ENCODE measurements at regions not wholly inside any gene's neighbourhood (a gene's known extent, or its start where the extent isn't known, plus 50 kb on each side); places are given as distances from the start of the nearest gene placed in this dataset.
A peak's percentile ranks its signal among the peaks of the same experiment; 100 is the strongest.

DNA sequence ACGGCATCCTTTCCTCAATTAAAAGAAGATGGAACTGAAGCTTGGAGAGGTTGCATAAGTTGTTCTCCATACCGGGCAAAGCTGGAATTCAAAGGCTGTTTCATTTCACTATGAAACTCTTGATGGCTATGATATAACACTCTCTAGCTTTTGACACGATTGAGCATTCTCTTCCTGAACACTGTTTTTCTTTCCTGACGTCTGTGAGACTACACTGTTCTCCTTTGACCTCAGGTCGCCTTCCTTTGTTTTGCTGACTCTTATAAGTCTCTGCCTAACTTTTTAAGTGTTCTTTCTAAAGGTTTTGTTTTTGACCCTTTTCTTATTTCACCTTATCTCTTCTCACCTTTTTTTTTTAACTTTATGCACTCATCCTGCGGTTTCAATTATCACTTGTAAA lies 261.8 kb upstream of the LINC00305 start:
- H3K27ac Mint-ChIP-seq: no peak overlapping the region
- Histone ChIP-seq H3K27ac (ENCODE audit: low read length) (no peak overlapping the region), H3K36me3 (ENCODE audit: control insufficient read depth, insufficient read depth, low read length) (no peaks in the 10 kb centered on the region), H3K4me3 (ENCODE audit: low read length) (no peak overlapping the region), H3K4me1 (ENCODE audit: control insufficient read depth, insufficient read depth, low read length) (no peaks in the 10 kb centered on the region), H3K27me3 (ENCODE audit: control insufficient read depth, insufficient read depth, low read length) (no peaks in the 10 kb centered on the region), H3K9me3 (ENCODE audit: control insufficient read depth, insufficient read depth, low read length) (no peaks in the 10 kb centered on the region)
- intact Hi-C loops (cut with micrococcal nuclease): no loop called here
- 67% methylated on average over 6 of the region's 6 CpGs for WGBS (ENCODE audit: insufficient coverage)
- no peak for ATAC-seq
- peaks cover 5 to 7% of the 10 kb centered on the region in 2 donors for H3K9me3 Mint-ChIP-seq
- no peak for DNase-seq
- H3K4me3 Mint-ChIP-seq: no peak overlapping the region
- no peaks in the 10 kb centered on the region for H3K36me3 Mint-ChIP-seq
- H3K4me1 Mint-ChIP-seq: no peaks in the 10 kb centered on the region
- TF ChIP-seq, protein P1, sequence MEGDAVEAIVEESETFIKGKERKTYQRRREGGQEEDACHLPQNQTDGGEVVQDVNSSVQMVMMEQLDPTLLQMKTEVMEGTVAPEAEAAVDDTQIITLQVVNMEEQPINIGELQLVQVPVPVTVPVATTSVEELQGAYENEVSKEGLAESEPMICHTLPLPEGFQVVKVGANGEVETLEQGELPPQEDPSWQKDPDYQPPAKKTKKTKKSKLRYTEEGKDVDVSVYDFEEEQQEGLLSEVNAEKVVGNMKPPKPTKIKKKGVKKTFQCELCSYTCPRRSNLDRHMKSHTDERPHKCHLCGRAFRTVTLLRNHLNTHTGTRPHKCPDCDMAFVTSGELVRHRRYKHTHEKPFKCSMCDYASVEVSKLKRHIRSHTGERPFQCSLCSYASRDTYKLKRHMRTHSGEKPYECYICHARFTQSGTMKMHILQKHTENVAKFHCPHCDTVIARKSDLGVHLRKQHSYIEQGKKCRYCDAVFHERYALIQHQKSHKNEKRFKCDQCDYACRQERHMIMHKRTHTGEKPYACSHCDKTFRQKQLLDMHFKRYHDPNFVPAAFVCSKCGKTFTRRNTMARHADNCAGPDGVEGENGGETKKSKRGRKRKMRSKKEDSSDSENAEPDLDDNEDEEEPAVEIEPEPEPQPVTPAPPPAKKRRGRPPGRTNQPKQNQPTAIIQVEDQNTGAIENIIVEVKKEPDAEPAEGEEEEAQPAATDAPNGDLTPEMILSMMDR (IDR thresholded peaks at IDR 0.05): no peak
- no peaks in the 10 kb centered on the region for H3K27me3 Mint-ChIP-seq (ENCODE audit: low read depth in 2 of 2)

DNA sequence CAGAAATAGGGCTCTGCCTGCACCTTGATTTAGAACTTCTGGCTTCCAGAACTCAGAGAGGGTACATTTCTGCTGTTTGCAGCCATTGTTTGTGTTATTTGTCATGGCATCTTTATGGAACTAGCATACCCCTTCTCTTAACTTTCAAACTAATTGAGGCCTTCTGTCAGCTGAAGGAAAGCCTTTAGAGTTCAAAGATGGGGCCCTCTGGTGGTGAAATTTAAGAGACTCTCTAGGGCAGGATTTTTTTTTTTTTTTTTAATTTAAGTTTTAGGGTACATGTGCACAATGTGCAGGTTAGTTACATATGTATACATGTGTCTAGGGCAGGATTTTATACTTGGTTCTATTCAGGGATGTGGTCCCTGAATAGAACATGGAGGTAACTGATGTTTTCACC lies 260.6 kb upstream of the LINC00305 start:
- Histone ChIP-seq H3K36me3 (ENCODE audit: control insufficient read depth, insufficient read depth, low read length) (no peaks in the 10 kb centered on the region), H3K9me3 (ENCODE audit: control insufficient read depth, insufficient read depth, low read length) (no peaks in the 10 kb centered on the region), H3K4me3 (ENCODE audit: low read length) (no peak overlapping the region), H3K27ac (ENCODE audit: low read length) (no peak overlapping the region), H3K4me1 (ENCODE audit: control insufficient read depth, insufficient read depth, low read length) (no peaks in the 10 kb centered on the region), H3K27me3 (ENCODE audit: control insufficient read depth, insufficient read depth, low read length) (no peaks in the 10 kb centered on the region)
- no peak for ATAC-seq
- Mint-ChIP-seq H3K9me3 (peaks cover 6 to 7% of the 10 kb centered on the region in 2 donors), H3K4me1 (no peaks in the 10 kb centered on the region), H3K27me3 (ENCODE audit: low read depth in 2 of 2) (no peaks in the 10 kb centered on the region), H3K36me3 (no peaks in the 10 kb centered on the region), H3K4me3 (no peak overlapping the region), H3K27ac (no peak overlapping the region)
- intact Hi-C loops (cut with micrococcal nuclease): no loop called here
- TF ChIP-seq, protein P1 (IDR thresholded peaks at IDR 0.05): no peak
- peak in 1 of 2 donors; percentile 1 for DNase-seq

DNA sequence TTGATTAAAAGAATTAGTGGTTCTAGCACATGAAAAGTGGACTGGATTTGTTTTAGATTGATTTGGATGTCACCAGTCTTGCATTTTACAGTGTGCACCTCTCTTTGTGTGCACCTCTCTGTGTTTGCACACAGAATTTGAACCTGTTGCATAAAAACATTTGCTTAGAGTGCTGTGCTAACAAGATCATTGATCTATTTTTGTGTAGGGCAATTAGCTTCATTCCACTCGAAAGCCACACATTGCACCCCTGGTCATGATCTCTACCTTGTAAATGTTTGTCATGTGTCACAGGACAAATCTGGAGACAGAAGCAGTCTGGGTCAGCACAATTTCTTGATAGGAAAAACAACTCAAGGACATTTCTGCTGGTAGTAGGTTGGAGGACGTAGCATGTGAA lies 258.7 kb upstream of the LINC00305 start:
- TF ChIP-seq, protein P1 (IDR thresholded peaks at IDR 0.05): no peak
- peaks cover 2% of the 10 kb centered on the region for H3K36me3 Mint-ChIP-seq
- no peak overlapping the region for H3K4me3 ChIP-seq (ENCODE audit: low read length)
- H3K27me3 ChIP-seq (ENCODE audit: control insufficient read depth, insufficient read depth, low read length): no peaks in the 10 kb centered on the region
- H3K9me3 ChIP-seq (ENCODE audit: control insufficient read depth, insufficient read depth, low read length): no peaks in the 10 kb centered on the region
- no peak overlapping the region for H3K27ac ChIP-seq (ENCODE audit: low read length)
- no peak for ATAC-seq
- no peaks in the 10 kb centered on the region for H3K36me3 ChIP-seq (ENCODE audit: control insufficient read depth, insufficient read depth, low read length)
- WGBS (ENCODE audit: insufficient coverage): 90% methylated on average over 2 of the region's 2 CpGs
- peaks cover 7 to 12% of the 10 kb centered on the region in 2 donors for H3K9me3 Mint-ChIP-seq
- no peak overlapping the region for H3K27ac Mint-ChIP-seq
- H3K4me1 Mint-ChIP-seq: no peaks in the 10 kb centered on the region
- H3K4me3 Mint-ChIP-seq: no peak overlapping the region
- intact Hi-C loops (cut with micrococcal nuclease): no loop called here
- no peaks in the 10 kb centered on the region for H3K27me3 Mint-ChIP-seq (ENCODE audit: low read depth in 2 of 2)
- no peak for DNase-seq
- H3K4me1 ChIP-seq (ENCODE audit: control insufficient read depth, insufficient read depth, low read length): no peaks in the 10 kb centered on the region

DNA sequence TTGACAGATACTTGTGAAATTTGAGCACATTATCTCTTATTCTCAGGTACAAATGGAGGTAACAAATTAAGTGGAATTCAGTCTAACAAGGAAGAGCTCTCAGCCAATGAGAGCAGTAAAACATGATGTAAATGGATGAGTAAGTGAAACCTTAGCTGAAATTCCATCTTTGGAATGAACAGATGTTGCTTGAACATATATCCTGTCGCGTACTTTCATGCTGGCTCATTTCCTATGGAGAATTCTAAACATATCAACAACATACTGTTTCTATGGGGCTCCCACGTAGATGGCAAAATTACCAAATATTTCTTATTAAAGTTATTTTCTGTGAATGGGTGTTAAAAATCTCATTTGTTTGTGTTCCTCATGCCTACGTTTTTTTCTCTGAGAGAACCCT lies 256.3 kb upstream of the LINC00305 start:
- H3K4me3 Mint-ChIP-seq: no peak overlapping the region
- peaks cover 5 to 12% of the 10 kb centered on the region in 2 donors for H3K9me3 Mint-ChIP-seq
- H3K27me3 ChIP-seq (ENCODE audit: control insufficient read depth, insufficient read depth, low read length): no peaks in the 10 kb centered on the region
- DNase-seq (no peak), ATAC-seq (no peak)
- no peak overlapping the region for H3K4me3 ChIP-seq (ENCODE audit: low read length)
- TF ChIP-seq, protein P1 (IDR thresholded peaks at IDR 0.05): no peak
- H3K27me3 Mint-ChIP-seq (ENCODE audit: low read depth in 2 of 2): no peaks in the 10 kb centered on the region
- H3K9me3 ChIP-seq (ENCODE audit: control insufficient read depth, insufficient read depth, low read length): no peaks in the 10 kb centered on the region
- H3K4me1 ChIP-seq (ENCODE audit: control insufficient read depth, insufficient read depth, low read length): no peaks in the 10 kb centered on the region
- H3K4me1 Mint-ChIP-seq: no peaks in the 10 kb centered on the region
- H3K36me3 ChIP-seq (ENCODE audit: control insufficient read depth, insufficient read depth, low read length): no peaks in the 10 kb centered on the region
- no peak overlapping the region for H3K27ac ChIP-seq (ENCODE audit: low read length)
- H3K27ac Mint-ChIP-seq: no peak overlapping the region
- peaks cover 6% of the 10 kb centered on the region for H3K36me3 Mint-ChIP-seq
- intact Hi-C loops (cut with micrococcal nuclease): no loop called here
- WGBS (ENCODE audit: insufficient coverage): 81% methylated on average over 3 of the region's 4 CpGs

All from natural killer cell (primary cell).